IMR-90 (cell line): ENCODE measurements at regions not wholly inside any gene's neighbourhood (a gene's known extent, or its start where the extent isn't known, plus 50 kb on each side); places are given as distances from the start of the nearest gene placed in this dataset.

Experiments
- ATAC-seq: fragments of 200-7000 bp; cut with Tn5 transposase; 2 replicates; pipeline ENCODE4 v1.9.1; 2020; ENCODE audit warnings: low read depth, mild to moderate bottlenecking, moderate library complexity
- BruUV-seq: library from RNA; stranded (reverse); fragments of 400-500 nt; replicated peaks from 2 replicates; lab custom pipeline; 2021; lab: Mats Ljungman, UMichigan
- CTCF ChIA-PET: fragments of 300-600 bp; formaldehyde crosslinking; extraction: SDS; loops from one replicate; lab custom pipeline; 2021; ENCODE audit warnings: antibody characterized with exemption; lab: Yijun Ruan, JAX
- POLR2A ChIA-PET: fragments of 300-600 bp; sonication (Branson Sonifier 250); formaldehyde crosslinking; loops from one replicate; lab custom pipeline; 2022; ENCODE audit warnings: antibody characterized with exemption; ENCODE audit not compliant: unreplicated experiment; lab: Charles Lee
- DNase-seq: peaks from one replicate; pipeline ENCODE4 v3.0.0; 2013
- H2AFZ ChIP-seq: replicated peaks from 2 replicates; pipeline ENCODE3; 2013; ENCODE audit warnings: low read length, mild to moderate bottlenecking; ENCODE audit not compliant: poor library complexity
- H2AK5ac ChIP-seq: 2 replicates; pipeline ENCODE4 v1.6.1; 2013; ENCODE audit warnings: low read depth, low read length, inconsistent platforms
- H2AK9ac ChIP-seq: replicated peaks from 2 replicates; pipeline ENCODE3; 2013; ENCODE audit warnings: mild to moderate bottlenecking, low read depth, low read length, moderate library complexity; ENCODE audit not compliant: poor library complexity
- H2BK120ac ChIP-seq: 2 replicates; pipeline ENCODE4 v1.6.1; 2013; ENCODE audit warnings: low read depth, low read length, inconsistent platforms
- H2BK15ac ChIP-seq: 3 replicates; pipeline ENCODE4 v1.6.1; 2013; ENCODE audit warnings: low read depth, low read length, inconsistent platforms
- H2BK20ac ChIP-seq: 2 replicates; pipeline ENCODE4 v1.6.1; 2013; ENCODE audit warnings: low read depth, mild to moderate bottlenecking, inconsistent platforms, low read length, moderate library complexity
- H2BK5ac ChIP-seq: 2 replicates; pipeline ENCODE4 v1.6.1; 2013; ENCODE audit warnings: mild to moderate bottlenecking, low read depth, low read length, inconsistent platforms; ENCODE audit not compliant: poor library complexity, severe bottlenecking
- H3K14ac ChIP-seq: replicated peaks from 2 replicates; pipeline ENCODE4 v1.6.1; 2013; ENCODE audit warnings: low read depth, low read length, inconsistent platforms
- H3K18ac ChIP-seq: 2 replicates; pipeline ENCODE4 v1.6.1; 2013; ENCODE audit warnings: low read depth, low read length, control low read depth
- H3K23ac ChIP-seq: 2 replicates; pipeline ENCODE4 v1.6.1; 2013; ENCODE audit warnings: low read depth, low read length, inconsistent platforms
- H3K27ac ChIP-seq: 2 replicates; pipeline ENCODE4 v1.5.1; 2013; ENCODE audit warnings: mild to moderate bottlenecking, control low read depth, low read length; ENCODE audit not compliant: insufficient read depth
- H3K27me3 ChIP-seq: 2 replicates; pipeline ENCODE4 v1.6.1; 2013; ENCODE audit warnings: low read length; ENCODE audit not compliant: control insufficient read depth, insufficient read depth
- H3K36me3 ChIP-seq: 2 replicates; pipeline ENCODE4 v1.6.1; 2013; ENCODE audit warnings: low read length, mixed read lengths; ENCODE audit not compliant: control insufficient read depth, insufficient read depth
- H3K4ac ChIP-seq: 2 replicates; pipeline ENCODE4 v1.6.1; 2013; ENCODE audit warnings: low read depth, low read length, inconsistent platforms
- H3K4me1 ChIP-seq: 2 replicates; pipeline ENCODE4 v1.6.1; 2013; ENCODE audit warnings: low read length, mixed read lengths; ENCODE audit not compliant: control insufficient read depth, insufficient read depth
- H3K4me2 ChIP-seq: 2 replicates; pipeline ENCODE4 v1.6.1; 2013; ENCODE audit warnings: low read depth, mild to moderate bottlenecking, control low read depth, low read length, moderate library complexity
- H3K4me3 ChIP-seq: 2 replicates; pipeline ENCODE4 v1.5.1; 2013; ENCODE audit warnings: low read depth, mild to moderate bottlenecking, control low read depth, low read length, moderate library complexity; ENCODE audit not compliant: insufficient read depth
- H3K56ac ChIP-seq: 2 replicates; pipeline ENCODE4 v1.6.1; 2013; ENCODE audit warnings: low read length, inconsistent platforms; ENCODE audit not compliant: insufficient read depth; ENCODE audit errors: extremely low read depth
- H3K79me1 ChIP-seq, 2 experiments: 2 replicates each; pipeline ENCODE4 v1.6.1; 2013; ENCODE audit warnings: low read length in 2 of 2, inconsistent platforms in 1 of 2, low read depth in 1 of 2
- H3K9ac ChIP-seq: 2 replicates; pipeline ENCODE4 v1.6.1; 2013; ENCODE audit warnings: low read depth, low read length, control low read depth
- H3K9me1 ChIP-seq: 2 replicates; pipeline ENCODE4 v1.6.1; 2013; ENCODE audit warnings: low read length, inconsistent platforms; ENCODE audit not compliant: insufficient read depth
- H3K9me3 ChIP-seq: 2 replicates; pipeline ENCODE4 v1.6.1; 2013; ENCODE audit warnings: low read length; ENCODE audit not compliant: control insufficient read depth, insufficient read depth
- H4K20me1 ChIP-seq: 2 replicates; pipeline ENCODE4 v1.6.1; 2013; ENCODE audit warnings: low read length, inconsistent platforms; ENCODE audit not compliant: insufficient read depth
- H4K5ac ChIP-seq: 2 replicates; pipeline ENCODE4 v1.6.1; 2013; ENCODE audit warnings: mild to moderate bottlenecking, low read depth, low read length, control low read depth
- H4K8ac ChIP-seq, 2 experiments: 2 replicates each; pipeline ENCODE4 v1.6.1; 2013; ENCODE audit warnings: low read depth in 2 of 2, low read length in 2 of 2, control low read depth in 1 of 2, inconsistent platforms in 1 of 2
- H4K91ac ChIP-seq: 2 replicates; pipeline ENCODE4 v1.6.1; 2013; ENCODE audit warnings: low read depth, low read length, inconsistent platforms; ENCODE audit not compliant: insufficient read depth
- BHLHE40 ChIP-seq: fragments of 150-350 bp; IDR thresholded peaks from 2 replicates; pipeline ENCODE4 v1.6.1; 2016; ENCODE audit warnings: mild to moderate bottlenecking, low read depth, low read length
- CHD1 ChIP-seq: IDR thresholded peaks from 2 replicates; pipeline ENCODE4 v1.6.1; 2012; ENCODE audit warnings: low read depth, low read length, improper control_type of control experiment
- FOS ChIP-seq: fragments of 150-350 bp; IDR thresholded peaks from 2 replicates; pipeline ENCODE4 v1.6.1; 2016; ENCODE audit warnings: low read depth, low read length
- POLR2A ChIP-seq: IDR thresholded peaks from 2 replicates; pipeline ENCODE4 v1.6.1; 2012; ENCODE audit warnings: mild to moderate bottlenecking, low read depth, low read length
- RCOR1 ChIP-seq: IDR thresholded peaks from 2 replicates; pipeline ENCODE4 v1.6.1; 2012; ENCODE audit warnings: mild to moderate bottlenecking, low read length, improper control_type of control experiment; ENCODE audit not compliant: insufficient replicate concordance
- WGBS, 2 experiments: methylation state at CpG; one replicate each; pipeline versions ENCODE4 v1.1.5 to v1.1.7; 2013; ENCODE audit warnings: missing lambda C conversion rate in 2 of 2; ENCODE audit not compliant: insufficient read length in 1 of 2; ENCODE audit errors: extremely low coverage in 2 of 2; 5-methylcytosine and 5-hydroxymethylcytosine counted together
- dilution Hi-C: fragments of 300-500 bp; cut with HindIII; formaldehyde crosslinking; loops from one replicate; pipeline ENCODE4 v1.14.3; 2018; ENCODE audit warnings: low sequenced_read_pairs; ENCODE audit not compliant: unreplicated experiment
- in situ Hi-C: fragments of 300-500 bp; cut with MboI; formaldehyde crosslinking; loops from 3 replicates; pipeline ENCODE4 v1.14.3; 2019; ENCODE audit warnings: low sequenced_read_pairs, inconsistent platforms, mixed read lengths
- intact Hi-C: fragments of 100-400 bp; cut with micrococcal nuclease; formaldehyde crosslinking; loops from 2 replicates; pipeline ENCODE4 v1.10.0; 2022

- no peak overlapping the region for H2AK5ac ChIP-seq
- no peak overlapping the region for H3K18ac ChIP-seq
- no peak overlapping the region for H2BK15ac ChIP-seq
- no peak overlapping the region for H2BK20ac ChIP-seq
- no peak for DNase-seq
- no peak overlapping the region for H2AK9ac ChIP-seq
- no peaks in the 10 kb centered on the region for H3K79me1 ChIP-seq
- no peak for ATAC-seq
- H4K91ac ChIP-seq: no peak overlapping the region
- ChIA-PET CTCF (interaction anchor here (1.0 kb wide), 1 partner anchor 9 kb away, joined by 3 read pairs; no protein-coding TSS in a partner anchor), POLR2A (no interaction called here)
- H3K9ac ChIP-seq: no peak overlapping the region
- no peaks in the 10 kb centered on the region for H3K9me1 ChIP-seq
- TF ChIP-seq CHD1: no peak
- TF ChIP-seq BHLHE40: no peak
- no peak for TF ChIP-seq POLR2A
- no peak for TF ChIP-seq FOS
- TF ChIP-seq RCOR1: no peak
- H3K4me1 ChIP-seq: no peaks in the 10 kb centered on the region; the same call in 1 of the 2 replicates
- H4K8ac ChIP-seq: no peak overlapping the region
- no peak overlapping the region for H2BK120ac ChIP-seq
- no peak overlapping the region for H2BK5ac ChIP-seq
- intact Hi-C loops: no loop called here
- dilution Hi-C loops: no loop called here
- no peak overlapping the region for H4K5ac ChIP-seq
- H3K56ac ChIP-seq: no peak overlapping the region
- no peaks in the 10 kb centered on the region for H3K36me3 ChIP-seq
- WGBS, 2 experiments: no CpG with 5 or more reads among the region's 4 CpGs
- H3K23ac ChIP-seq: no peak overlapping the region
- H3K4me2 ChIP-seq: no peak overlapping the region
- in situ Hi-C loops: no loop called here
- no peak overlapping the region for H3K4ac ChIP-seq
- H3K9me3 ChIP-seq: no peaks in the 10 kb centered on the region; the same call in 1 of the 2 replicates
- BruUV-seq: no TSS peak
- H3K27me3 ChIP-seq: no peaks in the 10 kb centered on the region
- H3K4me3 ChIP-seq: no peak overlapping the region
- no peak overlapping the region for H3K27ac ChIP-seq
- no peak overlapping the region for H3K14ac ChIP-seq
- H4K20me1 ChIP-seq: no peaks in the 10 kb centered on the region
- no peak overlapping the region for H2AFZ ChIP-seq
These were observed 80.4 kb upstream of the RAP1B start for GRCh38 chr12:68530299-68530698.
